C1 segment of cervical spinal cord (tissue), 14 donors: ENCODE measurements at regions not wholly inside any gene's neighbourhood (a gene's known extent, or its start where the extent isn't known, plus 50 kb on each side); places are given as distances from the start of the nearest gene placed in this dataset.

Experiments
- DNase-seq, 14 donors: peaks; one replicate each; lab custom pipeline; 2025; lab: John Stamatoyannopoulos, UW

DNA sequence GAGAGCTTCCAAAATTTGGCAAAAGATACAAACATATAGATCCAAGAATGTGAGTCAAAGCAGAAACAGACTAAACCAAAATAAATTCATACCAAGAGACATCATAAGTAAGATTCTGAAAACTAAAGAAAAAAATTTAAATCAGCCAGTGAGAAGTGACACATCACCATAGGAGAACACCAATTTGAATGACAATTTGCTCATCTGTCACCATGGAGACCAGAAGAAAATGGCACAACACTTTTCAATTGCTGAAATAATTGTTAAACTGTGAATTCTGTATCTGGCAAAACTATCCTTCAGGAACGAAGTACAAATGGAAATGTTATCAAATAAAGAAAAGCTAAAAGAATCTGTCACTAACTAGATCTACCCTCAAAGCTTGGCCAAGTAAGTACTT, 864.3 kb downstream of the BRD1 start:
- DNase-seq: no peak

DNA sequence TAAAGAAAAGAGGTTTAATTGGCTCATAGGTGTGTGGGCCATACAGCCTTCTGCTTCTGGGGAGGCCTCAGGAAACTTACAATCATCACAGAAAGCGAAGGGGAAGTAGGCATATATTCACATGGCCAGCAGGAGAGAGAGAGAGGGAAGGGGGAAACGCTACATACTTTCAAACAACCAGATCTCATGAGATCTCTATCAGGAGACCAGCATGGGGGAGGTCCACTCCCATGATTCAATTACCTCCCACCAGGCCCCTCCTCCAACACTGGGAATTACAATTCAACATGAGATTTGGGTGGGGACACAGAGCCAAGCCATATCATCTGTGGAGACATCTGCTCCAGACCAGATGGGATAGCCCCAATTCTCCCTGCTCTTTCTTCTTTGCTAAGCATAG, 866.0 kb downstream of the BRD1 start:
- no peak for DNase-seq

DNA sequence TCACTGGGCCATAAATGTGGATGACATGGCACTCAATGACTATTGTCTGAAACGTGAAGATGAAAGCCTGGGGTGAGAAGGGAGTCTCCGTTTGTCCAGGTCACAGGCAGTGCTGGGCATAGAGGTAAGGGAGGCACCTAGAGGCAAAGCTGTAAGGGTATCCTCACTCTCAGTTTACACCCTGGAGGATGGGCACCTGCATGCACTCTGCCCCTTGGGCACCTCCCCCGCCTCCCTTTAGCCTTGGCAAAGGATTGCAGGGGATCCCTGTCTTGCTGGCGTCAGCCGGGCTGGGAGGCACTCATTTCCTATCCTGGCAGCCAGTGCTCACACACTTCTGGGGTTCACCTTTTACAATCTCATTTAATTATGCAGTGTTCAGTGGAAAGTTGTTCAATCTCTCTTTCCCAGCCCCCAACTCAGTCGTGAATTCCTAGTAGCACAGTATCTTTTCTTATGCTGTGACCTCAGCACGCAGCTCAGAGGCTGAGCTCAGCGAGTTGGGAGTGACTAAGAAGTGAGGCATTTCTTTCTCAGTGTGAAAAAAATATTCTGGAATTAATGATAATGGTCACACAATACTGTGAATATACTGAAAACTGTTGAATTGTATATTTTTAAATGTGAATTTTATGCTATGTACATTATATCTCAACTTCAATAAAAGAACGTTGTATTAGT, 866.6 kb downstream of the BRD1 start:
- no peak for DNase-seq

DNA sequence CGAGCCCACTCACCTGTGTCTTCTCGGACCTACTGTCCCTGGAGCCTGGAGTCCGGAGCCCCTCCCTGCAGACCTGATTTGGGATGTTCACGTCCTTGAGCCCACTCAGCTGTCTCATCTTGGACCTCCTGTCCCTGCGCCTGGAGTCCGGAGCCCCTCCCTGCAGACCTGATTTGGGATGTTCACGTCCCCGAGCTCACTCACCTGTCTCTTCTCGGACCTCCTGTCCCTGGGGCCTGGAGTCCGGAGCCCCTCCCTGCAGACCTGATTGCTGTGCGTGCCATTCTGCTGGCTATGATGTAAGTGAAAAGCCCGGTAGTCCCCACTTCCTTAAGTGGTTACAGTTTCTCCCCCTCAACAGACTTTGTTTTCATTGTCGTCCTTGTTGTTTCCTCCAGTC, 867.1 kb downstream of the BRD1 start:
- no peak for DNase-seq

DNA sequence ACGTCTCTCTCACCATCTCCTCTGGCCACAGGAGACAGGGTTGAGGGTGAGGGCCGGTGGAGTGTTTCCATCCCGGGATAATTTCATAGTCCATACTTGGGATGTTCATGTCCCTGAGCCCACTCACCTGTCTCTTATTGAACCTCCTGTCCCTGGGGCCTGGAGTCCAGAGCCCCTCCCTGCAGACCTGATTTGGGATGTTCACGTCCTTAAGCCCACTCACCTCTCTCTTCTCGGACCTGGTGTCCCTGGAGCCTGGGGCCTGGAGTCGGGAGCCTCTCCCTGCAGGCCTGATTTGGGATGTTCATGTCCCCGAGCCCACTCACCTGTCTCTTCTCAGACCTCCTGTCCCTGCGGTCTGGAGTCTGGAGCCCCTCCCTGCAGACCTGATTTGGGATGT, 868.2 kb downstream of the BRD1 start:
- no peak for DNase-seq

DNA sequence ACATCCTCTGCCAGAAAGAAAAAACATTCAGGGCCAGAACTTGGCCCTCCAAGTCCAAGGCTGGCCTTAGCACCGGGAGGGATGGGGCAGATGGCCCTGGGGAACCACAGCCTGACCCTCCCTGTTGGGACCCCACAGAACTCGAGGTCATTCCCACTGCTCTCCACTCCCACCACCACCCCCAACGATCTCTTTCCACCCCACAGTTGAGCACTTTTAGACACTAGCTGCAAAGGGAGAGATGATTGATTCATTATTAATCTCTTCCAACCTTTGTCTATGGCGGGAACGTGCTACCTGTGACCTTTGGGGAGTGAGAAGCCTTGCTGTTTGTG, 869.7 kb downstream of the BRD1 start:
- no peak for DNase-seq

DNA sequence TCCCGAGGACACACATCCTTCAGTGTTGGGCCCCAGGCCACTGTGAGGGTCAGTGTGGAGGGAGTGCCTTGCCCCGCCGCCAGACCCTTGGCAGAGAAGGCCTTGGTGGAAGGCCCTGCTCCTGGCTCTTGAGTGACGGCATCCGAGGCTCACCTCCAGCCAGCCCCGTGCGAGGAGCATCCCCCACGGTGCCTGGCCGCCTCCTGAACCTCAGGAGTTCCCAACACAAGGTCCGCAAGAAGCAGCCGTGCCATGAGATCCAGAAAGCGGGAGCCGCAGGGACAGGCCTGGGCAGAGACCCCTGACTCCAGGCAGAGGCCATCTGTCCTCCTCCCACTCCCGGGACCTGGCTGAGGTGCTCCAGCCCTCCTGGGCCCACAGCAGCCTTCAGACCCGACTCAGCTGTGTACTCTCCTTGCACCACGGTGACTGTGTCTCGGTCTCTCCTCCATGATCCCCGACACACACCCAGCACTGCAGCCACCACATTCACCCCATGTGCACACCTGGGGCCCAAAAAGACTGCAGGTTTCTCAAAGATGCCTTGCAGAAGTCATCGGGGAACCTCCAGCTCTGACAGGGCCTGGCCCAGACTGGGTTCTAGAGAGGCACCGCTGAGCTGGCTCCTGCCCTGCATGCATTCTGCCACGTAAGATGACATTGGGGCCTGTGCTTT, 870.2 kb downstream of the BRD1 start:
- no peak for DNase-seq

DNA sequence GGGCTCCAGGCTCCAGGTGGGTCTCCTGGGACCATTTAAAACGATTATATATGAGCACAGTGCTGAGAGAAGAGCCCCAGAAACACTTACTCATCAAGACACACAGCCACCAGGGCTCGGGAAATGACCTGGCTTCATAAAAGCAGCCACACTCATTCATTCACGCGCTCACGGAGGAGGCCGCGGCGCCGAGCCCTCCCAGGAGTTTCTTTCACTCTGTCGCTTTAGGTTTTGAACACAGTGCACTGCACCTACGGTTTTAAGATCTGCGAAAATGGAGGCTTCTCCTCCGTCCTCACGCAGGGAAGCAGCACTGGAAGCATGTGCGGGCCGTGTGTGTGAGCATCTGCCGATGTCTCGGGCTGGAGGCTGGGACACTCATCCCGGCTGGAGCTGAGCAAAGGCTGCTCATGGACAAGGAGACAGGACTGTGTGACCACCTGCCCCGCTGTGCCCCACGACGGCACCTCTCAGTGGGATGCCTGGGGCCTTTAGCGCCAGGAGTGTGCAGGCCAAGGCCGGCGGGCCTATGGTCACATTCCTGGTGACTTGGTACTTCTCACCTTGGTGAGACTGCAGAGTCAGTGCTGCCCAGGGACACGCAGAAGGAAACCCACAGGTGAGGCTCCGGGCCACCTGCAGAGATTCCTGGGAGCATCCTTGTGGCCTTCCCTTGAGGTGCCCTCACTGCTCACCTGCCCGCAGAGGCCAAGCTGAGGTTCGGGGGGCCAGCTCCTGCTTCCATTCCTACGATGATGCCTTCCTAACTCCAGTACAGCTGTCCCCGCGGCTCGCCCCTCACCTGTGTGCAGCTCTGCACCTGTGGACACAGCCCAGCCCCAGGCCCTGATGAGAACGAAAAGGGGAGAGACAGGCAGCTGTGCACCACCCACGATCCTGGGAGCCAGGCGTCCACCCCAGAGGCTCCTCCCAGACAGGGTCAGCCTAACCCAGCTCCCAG, 872.0 kb downstream of the BRD1 start:
- no peak for DNase-seq

DNA sequence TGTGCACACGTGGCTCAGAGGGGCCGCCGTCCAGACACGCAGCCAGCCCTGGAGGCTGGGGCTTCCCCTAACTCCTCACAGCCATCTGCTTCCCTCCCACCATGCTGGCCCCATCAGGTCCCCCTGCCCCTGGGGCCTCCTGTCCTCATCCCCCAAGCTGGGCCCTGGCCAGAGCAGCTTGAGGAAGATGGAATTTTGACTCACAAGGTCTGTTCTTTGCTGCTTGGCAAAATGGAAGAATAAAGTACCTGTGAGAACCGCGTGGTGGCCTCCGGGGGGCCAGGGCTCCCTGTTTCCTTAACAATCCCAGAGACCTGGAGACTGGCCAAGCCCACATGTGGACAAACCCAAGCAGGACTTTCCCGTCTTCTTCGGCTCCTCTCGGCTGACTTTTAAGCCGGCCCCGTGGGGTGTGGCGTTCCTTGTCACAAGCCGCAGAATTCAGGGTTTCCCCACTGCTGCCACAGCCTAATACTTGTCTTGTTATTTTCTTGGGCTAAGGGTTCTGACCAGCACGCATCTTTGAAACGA, 872.8 kb downstream of the BRD1 start:
- no peak for DNase-seq

DNA sequence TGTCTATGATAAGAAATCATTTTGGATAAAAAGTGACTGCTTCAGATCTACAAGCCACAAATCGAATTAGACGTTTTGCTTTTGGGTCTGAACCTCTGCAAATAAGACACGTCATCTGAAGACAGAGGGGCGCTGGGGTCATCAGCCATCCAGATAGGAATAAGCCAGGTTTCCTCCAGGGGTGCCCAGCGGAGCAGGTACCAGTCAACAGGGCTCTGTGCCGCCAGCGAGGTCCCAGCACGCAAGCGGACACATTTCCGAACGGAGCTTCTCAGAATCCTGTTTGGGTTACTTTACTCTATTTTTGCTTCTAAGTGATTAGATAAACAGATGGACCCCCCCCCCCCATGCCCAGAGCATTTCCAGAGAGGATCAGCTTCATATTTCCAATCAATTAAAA, 873.8 kb downstream of the BRD1 start:
- DNase-seq: no peak

DNA sequence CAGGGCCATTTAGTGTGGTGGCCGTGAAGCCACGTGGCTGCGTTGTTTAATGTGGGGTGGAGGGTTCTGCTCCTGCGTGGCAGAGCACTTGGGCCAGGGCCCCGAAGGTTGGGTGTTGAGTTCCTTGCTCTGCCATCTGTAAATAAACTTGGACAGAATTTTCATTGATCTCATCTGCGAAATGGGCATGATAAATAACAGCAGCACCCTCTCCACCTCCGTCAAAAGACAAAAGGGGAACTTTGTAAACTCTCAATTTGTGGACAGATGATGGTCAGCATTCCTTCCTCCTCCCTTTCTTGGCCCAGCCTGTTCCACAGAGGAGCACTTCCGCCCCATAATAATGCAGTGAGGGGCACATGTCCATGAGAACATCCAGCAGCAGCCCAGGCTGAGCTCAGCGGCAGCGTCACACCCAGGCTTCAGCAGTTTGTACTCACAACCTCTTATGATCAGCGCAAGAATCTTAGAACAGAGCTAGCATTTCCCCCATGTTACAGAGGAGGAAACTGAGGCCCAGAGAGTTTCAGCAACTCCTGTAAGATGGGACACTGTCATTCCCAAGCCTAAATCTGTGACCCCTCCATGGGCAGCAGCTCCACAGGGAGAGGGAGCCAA, 874.5 kb downstream of the BRD1 start:
- no peak for DNase-seq

DNA sequence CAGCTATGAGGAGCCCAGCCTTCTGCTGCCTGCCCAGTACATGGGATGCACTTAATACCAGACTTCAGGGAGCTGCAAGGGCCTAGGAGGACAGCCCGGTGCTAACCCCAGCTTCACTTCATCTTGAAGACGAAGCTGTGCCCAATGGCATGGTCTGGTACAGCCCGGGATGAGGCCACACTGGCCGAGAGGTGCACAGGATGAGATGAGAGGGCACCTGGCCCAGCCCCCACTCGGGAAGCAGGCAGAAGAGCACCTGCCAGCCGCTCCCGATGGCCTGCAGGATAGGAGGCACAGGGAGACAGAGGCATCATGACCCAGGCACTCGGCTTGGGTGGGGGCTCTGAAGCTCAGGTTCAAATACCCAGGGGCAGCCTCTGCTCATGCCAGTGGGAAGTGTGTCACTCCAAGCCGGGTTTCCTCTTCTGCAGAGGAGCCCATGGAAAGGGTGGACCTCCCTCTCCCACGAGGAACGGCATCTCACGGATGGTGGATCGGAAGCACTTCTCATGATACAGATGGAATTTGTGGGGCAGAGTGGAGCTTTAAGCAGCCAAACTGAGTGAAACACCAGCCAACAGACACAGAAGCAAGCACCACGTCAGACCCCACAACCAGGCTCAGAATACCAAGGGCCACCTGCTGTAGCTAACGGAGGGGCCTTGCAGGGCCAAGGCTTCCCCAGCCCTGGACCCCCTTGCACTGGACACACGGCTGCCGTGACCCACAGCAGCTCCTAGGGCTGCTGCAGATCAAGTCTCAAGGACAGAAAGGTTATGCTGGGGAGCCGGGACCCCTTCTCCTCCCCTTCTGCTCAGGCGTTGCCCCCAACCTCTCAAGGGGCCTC, 875.2 kb downstream of the BRD1 start:
- DNase-seq: no peak

DNA sequence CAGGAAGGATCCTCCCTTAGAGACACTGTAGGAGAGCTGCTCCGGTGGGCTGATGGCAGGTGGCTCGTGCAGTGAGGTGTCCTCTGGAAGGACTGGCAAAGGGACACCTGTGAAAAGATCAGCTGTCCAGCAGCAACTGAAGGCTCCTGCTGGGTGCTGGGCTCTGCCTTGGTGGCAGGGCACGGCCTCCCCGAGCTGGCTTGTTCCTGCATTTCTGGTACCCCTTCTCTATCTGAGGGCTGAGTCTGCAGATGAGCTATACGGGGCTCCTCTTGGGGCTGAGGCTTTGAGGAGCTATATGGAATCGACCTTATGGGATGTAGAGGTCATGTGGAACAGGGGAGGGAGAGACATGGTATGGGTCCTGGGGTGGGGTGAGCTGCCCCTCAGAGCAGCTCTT, 875.8 kb downstream of the BRD1 start:
- no peak for DNase-seq

DNA sequence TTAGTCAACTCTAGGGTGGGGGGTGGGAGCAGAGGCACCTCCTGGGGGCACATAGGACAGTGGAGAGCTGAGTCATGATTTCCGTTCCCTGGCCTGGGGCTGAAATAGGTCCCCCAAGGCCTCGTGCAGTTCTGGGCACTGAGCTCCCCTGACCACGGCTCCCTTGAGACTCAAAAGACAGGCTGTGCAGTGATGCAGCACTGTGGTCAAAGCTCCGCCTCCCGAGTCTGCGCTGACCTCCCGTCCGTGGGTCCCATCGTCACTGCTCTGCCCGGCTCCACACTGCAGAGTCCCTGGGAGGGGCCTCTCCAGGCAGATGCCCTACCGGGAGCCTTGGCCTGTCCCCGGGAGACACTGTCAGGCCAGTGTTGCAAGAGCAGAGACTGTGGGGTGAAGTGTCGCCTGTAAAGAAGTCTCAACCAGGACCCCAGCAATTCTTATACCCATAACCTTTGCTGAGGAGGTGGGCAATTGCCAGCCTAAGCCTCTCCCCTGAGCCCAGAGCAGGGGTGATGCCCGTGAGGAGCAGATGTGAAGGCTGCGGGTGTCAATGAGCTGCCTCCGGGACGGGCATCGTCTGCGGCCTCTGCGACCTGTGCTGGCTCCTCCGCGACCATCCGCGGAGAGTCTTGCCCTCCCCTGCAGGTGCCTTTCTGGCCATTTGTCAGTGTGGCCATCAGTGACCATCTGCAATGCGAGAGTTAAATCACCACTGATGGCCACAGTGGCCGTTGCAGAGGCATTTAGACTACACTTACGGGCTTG, 877.3 kb downstream of the BRD1 start:
- no peak for DNase-seq

DNA sequence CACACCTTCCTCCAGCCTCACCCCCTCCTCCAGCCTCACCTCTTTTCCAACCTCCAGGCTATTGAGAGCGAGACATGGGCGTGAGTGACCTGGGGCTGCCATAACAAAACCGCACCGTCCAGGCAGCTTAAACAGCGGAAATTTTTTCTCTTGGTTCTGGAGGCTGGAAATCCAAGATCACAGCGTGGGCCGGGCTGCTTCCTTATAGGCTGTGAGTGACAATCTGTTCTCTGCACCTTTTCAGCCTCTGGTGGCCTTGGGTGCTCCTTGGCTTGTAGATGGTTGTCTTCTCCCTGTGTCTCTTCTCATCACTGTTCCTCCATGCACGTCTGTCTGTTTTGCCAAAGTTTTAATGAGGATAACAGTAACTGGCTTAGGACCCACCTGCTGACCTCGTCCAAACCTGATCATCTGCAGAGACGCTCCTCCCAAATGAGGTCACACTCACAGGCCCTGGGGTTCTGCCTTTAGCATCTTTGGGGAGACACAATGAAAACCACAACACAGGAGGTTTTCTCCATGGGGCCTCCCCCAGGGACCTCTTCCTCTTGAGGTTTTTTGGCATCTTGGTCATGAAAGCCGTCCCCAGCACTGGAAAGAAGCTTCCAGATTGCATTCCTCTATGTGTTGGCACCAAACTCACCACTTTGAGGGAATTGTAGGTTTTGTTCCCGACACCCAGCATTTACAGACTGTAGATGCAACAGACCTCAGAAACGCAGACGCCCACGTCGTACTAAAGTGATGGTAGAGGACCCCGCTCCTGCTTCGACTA, 878.1 kb downstream of the BRD1 start:
- DNase-seq: no peak

DNA sequence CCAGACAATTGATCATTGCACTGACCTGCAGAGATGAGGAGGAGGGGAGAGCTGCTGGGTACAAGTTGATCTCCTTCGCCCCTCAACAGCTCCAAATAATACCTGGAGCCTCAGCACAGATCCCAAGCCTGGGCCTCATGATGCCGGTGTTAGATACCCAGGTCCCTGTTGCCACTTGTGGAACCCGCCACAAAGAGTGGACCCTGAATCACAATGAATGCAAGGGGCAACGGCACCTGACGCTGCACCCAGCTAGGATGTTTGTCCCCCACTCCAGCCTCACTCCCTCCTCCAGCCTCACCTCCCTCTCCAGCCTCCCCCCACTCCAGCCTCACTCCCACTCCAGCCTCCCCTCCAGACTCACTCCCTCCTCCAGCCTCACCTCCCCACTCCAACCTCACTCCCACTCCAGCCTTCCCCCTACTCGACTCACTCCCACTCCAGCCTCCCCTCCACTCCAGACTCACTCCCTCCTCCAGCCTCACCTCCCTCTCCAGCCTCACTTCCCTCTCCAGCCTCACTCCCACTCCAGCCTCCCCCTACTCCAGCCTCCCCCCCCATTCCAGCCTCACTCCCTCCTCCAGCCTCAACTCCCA, 879.0 kb downstream of the BRD1 start:
- DNase-seq: no peak

DNA sequence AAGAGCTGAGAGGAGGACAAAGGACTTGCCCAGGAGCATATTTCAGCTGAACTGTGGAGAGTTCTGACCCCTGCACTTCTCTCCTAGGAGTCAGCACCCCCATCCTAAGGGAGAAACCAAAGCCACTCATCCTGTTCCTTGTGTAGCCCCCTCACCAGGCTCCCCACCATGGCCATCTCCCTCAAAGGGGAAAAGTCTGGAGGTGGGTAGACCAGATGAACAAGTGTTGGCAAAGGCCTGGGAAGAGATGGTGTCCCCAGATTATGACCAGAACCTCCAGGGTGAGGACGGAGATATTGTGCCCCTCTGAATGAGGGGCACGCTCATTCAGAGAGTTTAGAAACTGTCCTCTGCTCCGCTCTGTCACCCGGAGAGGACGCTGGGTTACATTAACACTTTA, 880.0 kb downstream of the BRD1 start:
- DNase-seq: no peak

DNA sequence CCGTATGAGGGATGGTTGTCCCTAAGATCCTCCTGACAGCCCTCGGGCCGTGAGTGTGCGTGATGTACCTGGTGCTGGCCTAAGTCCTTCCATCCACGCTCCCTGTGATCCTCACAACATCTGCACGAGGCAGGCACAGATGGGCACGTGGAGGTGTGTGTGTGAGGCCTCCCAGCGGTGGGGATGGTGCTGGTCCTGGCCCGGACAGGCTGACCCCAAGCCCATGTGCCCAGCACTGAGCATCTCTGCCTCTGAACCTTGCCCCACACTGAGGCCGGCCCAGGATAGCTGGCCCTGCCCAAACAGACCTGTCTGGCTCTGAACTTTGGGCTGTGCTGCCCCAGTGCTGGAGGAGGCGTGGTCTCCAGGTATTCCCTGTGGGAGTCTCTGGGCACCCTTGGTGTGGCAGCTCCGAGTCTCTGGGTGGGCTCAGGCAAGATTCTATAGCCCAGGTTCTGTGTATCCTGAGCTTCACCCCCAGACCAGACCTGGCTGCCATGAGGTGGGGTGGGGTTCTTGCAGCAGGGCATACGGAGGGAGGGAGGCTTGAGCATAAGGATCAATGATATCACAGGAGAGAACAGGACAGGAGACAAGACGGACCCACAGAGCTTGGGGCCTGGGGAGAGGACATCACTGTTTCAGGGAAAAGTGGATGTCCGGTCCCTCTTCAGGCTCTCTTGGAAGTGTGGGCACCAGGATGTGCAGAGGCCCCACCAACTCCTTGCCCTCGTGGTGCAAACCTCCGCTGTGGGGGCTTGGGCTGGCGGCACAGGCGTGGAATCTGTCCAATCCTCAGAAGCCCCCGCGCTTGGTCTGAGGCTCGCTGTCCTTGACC, 881.8 kb downstream of the BRD1 start:
- DNase-seq: no peak
